ENCODE measurements at regions not wholly inside any gene's neighbourhood (a gene's known extent, or its start where the extent isn't known, plus 50 kb on each side); places are given as distances from the start of the nearest gene placed in this dataset.

DNA sequence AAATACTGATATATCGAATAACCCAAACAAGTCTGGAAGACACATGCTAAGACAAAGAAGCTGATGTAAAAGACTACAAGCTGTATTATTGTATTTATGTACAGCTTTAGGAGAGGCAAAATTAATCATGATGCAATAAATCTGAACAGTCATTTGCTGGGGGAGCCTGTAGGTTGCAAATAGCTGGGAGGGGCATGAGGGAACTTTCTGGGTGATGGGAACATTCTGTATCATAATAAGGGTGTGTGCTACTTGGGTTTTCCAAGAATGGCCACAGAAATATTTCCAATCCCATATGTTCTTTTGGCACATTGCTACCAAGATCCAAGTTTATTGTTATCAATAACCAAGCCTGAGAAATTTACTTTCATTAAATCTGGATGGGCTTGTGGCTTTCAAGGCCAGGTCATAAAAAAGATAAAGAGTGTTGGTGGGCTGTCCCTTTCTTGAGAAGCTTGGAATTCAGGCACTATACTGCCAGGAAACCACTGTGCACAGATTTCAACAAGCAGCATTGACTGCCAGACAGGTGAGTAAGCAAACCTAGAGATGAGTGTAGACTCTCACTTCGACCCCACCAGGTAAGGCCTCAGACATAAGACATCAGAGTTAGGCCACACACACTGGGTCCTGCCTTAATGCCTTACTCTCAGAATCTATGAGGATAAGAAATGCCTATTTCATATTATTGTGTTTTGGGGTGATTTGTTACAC, 629.7 kb upstream of the FZD8 start:
- TF ChIP-seq, protein P1, sequence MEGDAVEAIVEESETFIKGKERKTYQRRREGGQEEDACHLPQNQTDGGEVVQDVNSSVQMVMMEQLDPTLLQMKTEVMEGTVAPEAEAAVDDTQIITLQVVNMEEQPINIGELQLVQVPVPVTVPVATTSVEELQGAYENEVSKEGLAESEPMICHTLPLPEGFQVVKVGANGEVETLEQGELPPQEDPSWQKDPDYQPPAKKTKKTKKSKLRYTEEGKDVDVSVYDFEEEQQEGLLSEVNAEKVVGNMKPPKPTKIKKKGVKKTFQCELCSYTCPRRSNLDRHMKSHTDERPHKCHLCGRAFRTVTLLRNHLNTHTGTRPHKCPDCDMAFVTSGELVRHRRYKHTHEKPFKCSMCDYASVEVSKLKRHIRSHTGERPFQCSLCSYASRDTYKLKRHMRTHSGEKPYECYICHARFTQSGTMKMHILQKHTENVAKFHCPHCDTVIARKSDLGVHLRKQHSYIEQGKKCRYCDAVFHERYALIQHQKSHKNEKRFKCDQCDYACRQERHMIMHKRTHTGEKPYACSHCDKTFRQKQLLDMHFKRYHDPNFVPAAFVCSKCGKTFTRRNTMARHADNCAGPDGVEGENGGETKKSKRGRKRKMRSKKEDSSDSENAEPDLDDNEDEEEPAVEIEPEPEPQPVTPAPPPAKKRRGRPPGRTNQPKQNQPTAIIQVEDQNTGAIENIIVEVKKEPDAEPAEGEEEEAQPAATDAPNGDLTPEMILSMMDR (conservative IDR thresholded peaks at IDR 0.05; ENCODE audit: low read length): no peak
- TF ChIP-seq EZH2phosphoT487 (IDR thresholded peaks at IDR 0.05; ENCODE audit: borderline replicate concordance): no peak

Data from Loucy (cell line).